Tibial nerve (tissue), 4 donors: ENCODE measurements at regions not wholly inside any gene's neighbourhood (a gene's known extent, or its start where the extent isn't known, plus 50 kb on each side); places are given as distances from the start of the nearest gene placed in this dataset.

ENCODE experiments used
- DNase-seq, 2 donors: peaks; one replicate each; pipeline ENCODE4 v3.0.0-alpha.2; 2019; ENCODE audit warnings: low spot score in 2 of 2
- H3K27ac ChIP-seq, 4 donors: fragments of 200-600 bp; sonication (generic) in 3 of 4; one replicate each; pipeline ENCODE4 v1.5.1; 2017 to 2019; ENCODE audit warnings: mild to moderate bottlenecking in 1 of 4
- H3K27me3 ChIP-seq, 2 donors: fragments of 200-600 bp; sonication (generic) in 1 of 2; one replicate each; pipeline versions ENCODE4 v1.5.1 to v1.6.0; 2017 to 2019
- H3K36me3 ChIP-seq, 3 donors: fragments of 200-600 bp; sonication (generic); one replicate each; pipeline ENCODE4 v1.5.1; 2018 to 2019
- H3K4me1 ChIP-seq, 4 donors: fragments of 200-600 bp; sonication (generic) in 3 of 4; one replicate each; pipeline ENCODE4 v1.5.1; 2017 to 2019
- H3K4me3 ChIP-seq, 4 donors: fragments of 200-600 bp; sonication (generic) in 3 of 4; one replicate each; pipeline ENCODE4 v1.5.1; 2017 to 2019; ENCODE audit warnings: mild to moderate bottlenecking in 1 of 4, moderate library complexity in 1 of 4
- H3K9me3 ChIP-seq, 4 donors: fragments of 200-600 bp; sonication (generic) in 3 of 4; one replicate each; pipeline ENCODE4 v1.5.1; 2017 to 2019
- CTCF ChIP-seq, 5 experiments: fragments of 200-600 bp in 3 of 5; fragments of 450-650 bp in 2 of 5; sonication (generic) in 3 of 5; IDR thresholded peaks; one replicate each; pipeline ENCODE4 v1.5.1; 2016 to 2019; ENCODE audit warnings: antibody characterized with exemption in 5 of 5, mild to moderate bottlenecking in 3 of 5, moderate library complexity in 2 of 5
- EP300 ChIP-seq, 2 donors: sonication (generic); formaldehyde crosslinking; IDR thresholded peaks; one replicate each; pipeline ENCODE4 v1.6.1; 2017; ENCODE audit warnings: antibody characterized with exemption in 2 of 2, mild to moderate bottlenecking in 1 of 2
- POLR2A ChIP-seq, 2 donors: fragments of 450-650 bp; IDR thresholded peaks; one replicate each; pipeline ENCODE4 v1.6.1; 2017; ENCODE audit warnings: antibody characterized with exemption in 2 of 2, mild to moderate bottlenecking in 2 of 2, moderate library complexity in 2 of 2
- WGBS, 2 donors: methylation state at CpG; one replicate each; pipeline ENCODE4 v1.1.5; 2018; 5-methylcytosine and 5-hydroxymethylcytosine counted together

- Histone ChIP-seq H3K4me3 (no peak overlapping the region), H3K27ac (no peak overlapping the region), H3K4me1 (no peaks in the 10 kb centered on the region), H3K27me3 (no peaks in the 10 kb centered on the region), H3K9me3 (no peaks in the 10 kb centered on the region), H3K36me3 (no peaks in the 10 kb centered on the region)
- TF ChIP-seq EP300 (IDR thresholded peaks at IDR 0.05), result no peak
- TF ChIP-seq POLR2A (IDR thresholded peaks at IDR 0.05), result no peak
- no peak for TF ChIP-seq CTCF (IDR thresholded peaks at IDR 0.05)
- DNase-seq, result no peak
- 97 to 98% methylated on average over 2 of the region's 2 CpGs for WGBS, 2 donors
Observed at GRCh38 chr13:48904668-48905290, 70.9 kb upstream of the FNDC3A start.

GRCh38 chr13:48906200-48906599 is 69.5 kb upstream of the FNDC3A start:
- H3K9me3 ChIP-seq, result no peaks in the 10 kb centered on the region
- 87 to 91% methylated on average over 6 of the region's 6 CpGs for WGBS, 2 donors

DNA sequence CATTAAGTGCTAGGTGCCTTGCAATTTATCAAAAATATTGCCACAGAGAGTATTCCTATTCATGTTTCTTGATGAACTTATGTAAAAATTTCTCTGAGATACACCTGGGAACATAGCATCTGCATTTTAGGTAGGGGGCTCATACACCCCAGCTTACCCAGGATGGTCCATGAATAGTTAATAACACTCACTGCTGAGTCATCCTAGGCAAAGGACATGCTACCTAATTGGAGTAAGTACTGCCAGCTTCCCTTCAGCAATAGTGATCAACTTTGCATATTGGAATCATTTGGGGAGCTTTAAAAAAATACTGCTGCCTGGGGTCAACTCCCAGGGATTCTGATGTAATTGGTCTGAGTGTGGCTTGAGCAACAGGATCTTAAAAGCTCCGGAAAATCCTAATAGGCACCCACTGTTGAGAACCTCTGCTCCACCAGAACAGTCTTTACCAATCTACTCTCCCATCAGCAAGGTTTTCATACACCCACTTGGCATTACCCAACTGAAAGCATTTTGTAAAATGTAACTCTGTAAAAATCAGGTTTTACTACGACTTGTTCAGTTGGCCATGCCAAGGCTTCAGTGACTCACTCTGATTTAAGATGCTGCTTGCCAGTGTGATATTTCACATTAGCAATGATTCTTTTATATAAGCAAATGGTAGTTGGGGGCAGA is 67.2 kb upstream of the FNDC3A start:
- no peak for TF ChIP-seq CTCF (IDR thresholded peaks at IDR 0.05)
- no peak for TF ChIP-seq EP300 (IDR thresholded peaks at IDR 0.05)
- no peak for TF ChIP-seq POLR2A (IDR thresholded peaks at IDR 0.05)
- no peaks in the 10 kb centered on the region for H3K36me3 ChIP-seq
- H3K27me3 ChIP-seq, result no peaks in the 10 kb centered on the region
- no peak for DNase-seq
- WGBS, 2 donors, result 61 to 73% methylated on average over 2 of the region's 2 CpGs
- no peaks in the 10 kb centered on the region for H3K4me1 ChIP-seq
- no peaks in the 10 kb centered on the region for H3K9me3 ChIP-seq
- no peak overlapping the region for H3K4me3 ChIP-seq
- H3K27ac ChIP-seq, result no peak overlapping the region

More at GRCh38 chr13:48906200-48906599, 69.5 kb upstream of the FNDC3A start:
- no peaks in the 10 kb centered on the region for H3K36me3 ChIP-seq
- no peak overlapping the region for H3K4me3 ChIP-seq
- no peaks in the 10 kb centered on the region for H3K4me1 ChIP-seq
- no peak overlapping the region for H3K27ac ChIP-seq
- DNase-seq, result no peak
- TF ChIP-seq CTCF (IDR thresholded peaks at IDR 0.05), result no peak
- no peak for TF ChIP-seq EP300 (IDR thresholded peaks at IDR 0.05)
- no peak for TF ChIP-seq POLR2A (IDR thresholded peaks at IDR 0.05)
- H3K27me3 ChIP-seq, result no peaks in the 10 kb centered on the region

DNA sequence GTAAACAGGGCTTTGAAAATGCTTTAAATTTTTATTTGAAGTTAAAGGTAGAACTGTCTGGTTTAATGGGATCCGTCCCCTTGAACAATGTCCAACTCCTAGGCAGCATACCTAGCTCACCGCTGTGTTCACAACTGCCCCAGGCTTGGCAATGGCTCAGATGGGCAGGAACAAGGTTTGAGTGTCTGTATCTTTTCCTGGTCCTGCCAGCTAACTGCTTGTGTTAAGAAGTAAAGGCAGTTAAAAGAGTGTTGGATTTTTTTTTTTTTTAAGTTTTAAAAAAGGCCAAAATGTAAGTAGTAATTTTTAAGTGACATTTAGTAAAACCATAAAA is 66.7 kb upstream of the FNDC3A start:
- Histone ChIP-seq H3K9me3 (no peaks in the 10 kb centered on the region), H3K4me3 (no peak overlapping the region), H3K36me3 (no peaks in the 10 kb centered on the region), H3K4me1 (no peaks in the 10 kb centered on the region), H3K27ac (no peak overlapping the region), H3K27me3 (no peaks in the 10 kb centered on the region)
- no peak for TF ChIP-seq POLR2A (IDR thresholded peaks at IDR 0.05)
- no peak for TF ChIP-seq CTCF (IDR thresholded peaks at IDR 0.05)
- TF ChIP-seq EP300 (IDR thresholded peaks at IDR 0.05), result no peak
- WGBS, 2 donors, result 84 to 85% methylated on average over 2 of the region's 2 CpGs
- DNase-seq, result no peak

DNA sequence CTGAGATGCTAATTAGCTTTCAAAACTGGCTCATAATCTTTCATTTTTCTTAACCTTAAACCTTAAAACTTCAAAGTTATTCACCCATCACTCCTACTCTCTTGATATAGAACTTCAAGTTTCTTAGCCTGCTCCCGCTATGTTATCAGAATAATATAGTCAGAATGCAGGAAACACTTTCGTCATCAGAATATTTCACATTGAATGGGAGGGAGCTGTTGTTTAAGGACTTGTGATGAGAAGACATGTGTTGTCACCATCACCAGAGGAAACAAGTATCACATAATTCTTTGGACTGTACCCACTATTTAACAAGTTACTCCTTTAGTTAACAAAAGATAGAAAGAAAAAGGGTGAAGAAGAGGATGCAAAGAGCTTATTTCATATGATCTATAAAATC is 65.0 kb upstream of the FNDC3A start:
- no peak for DNase-seq
- no peaks in the 10 kb centered on the region for H3K36me3 ChIP-seq
- 36 to 37% methylated on average over 2 of the region's 2 CpGs for WGBS, 2 donors
- H3K4me3 ChIP-seq, result no peak overlapping the region
- H3K27me3 ChIP-seq, result no peaks in the 10 kb centered on the region
- no peaks in the 10 kb centered on the region for H3K9me3 ChIP-seq
- no peaks in the 10 kb centered on the region for H3K4me1 ChIP-seq
- no peak overlapping the region for H3K27ac ChIP-seq
- TF ChIP-seq POLR2A (IDR thresholded peaks at IDR 0.05) (no peak), EP300 (IDR thresholded peaks at IDR 0.05) (no peak), CTCF (IDR thresholded peaks at IDR 0.05) (no peak)
